Right atrium auricular region (tissue), 2 donors: ENCODE measurements at regions not wholly inside any gene's neighbourhood (a gene's known extent, or its start where the extent isn't known, plus 50 kb on each side); places are given as distances from the start of the nearest gene placed in this dataset.

ENCODE experiments used
- DNase-seq: peaks from one replicate; pipeline ENCODE4 v3.0.0-alpha.2; 2019; ENCODE audit warnings: low spot score
- H3K27ac ChIP-seq, 2 donors: fragments of 200-600 bp; sonication (generic); 1 replicate in 1 of 2; 2 replicates in 1 of 2; pipeline ENCODE4 v1.5.1; 2016 to 2019
- H3K27me3 ChIP-seq, 2 donors: fragments of 200-600 bp; sonication (generic); one replicate each; pipeline versions ENCODE4 v1.5.1 to v1.6.0; 2017 to 2019
- H3K36me3 ChIP-seq: fragments of 200-600 bp; sonication (generic); one replicate; pipeline ENCODE4 v1.5.1; 2016
- H3K4me1 ChIP-seq, 2 donors: fragments of 200-600 bp; sonication (generic); one replicate each; pipeline versions ENCODE4 v1.5.1 to v1.6.0; 2017 to 2019
- H3K4me3 ChIP-seq, 2 donors: fragments of 200-600 bp; sonication (generic); 1 replicate in 1 of 2; 2 replicates in 1 of 2; pipeline ENCODE4 v1.5.1; 2017 to 2019; ENCODE audit warnings: mild to moderate bottlenecking in 1 of 2, moderate library complexity in 1 of 2
- H3K9me3 ChIP-seq, 2 donors: fragments of 200-600 bp; sonication (generic); one replicate each; pipeline ENCODE4 v1.5.1; 2019
- TF ChIP-seq, protein P1 (sequence below), 2 donors: fragments of 200-600 bp; sonication (generic); IDR thresholded peaks; one replicate each; pipeline ENCODE4 v1.5.1; 2019; ENCODE audit warnings: antibody characterized with exemption in 2 of 2

DNA sequence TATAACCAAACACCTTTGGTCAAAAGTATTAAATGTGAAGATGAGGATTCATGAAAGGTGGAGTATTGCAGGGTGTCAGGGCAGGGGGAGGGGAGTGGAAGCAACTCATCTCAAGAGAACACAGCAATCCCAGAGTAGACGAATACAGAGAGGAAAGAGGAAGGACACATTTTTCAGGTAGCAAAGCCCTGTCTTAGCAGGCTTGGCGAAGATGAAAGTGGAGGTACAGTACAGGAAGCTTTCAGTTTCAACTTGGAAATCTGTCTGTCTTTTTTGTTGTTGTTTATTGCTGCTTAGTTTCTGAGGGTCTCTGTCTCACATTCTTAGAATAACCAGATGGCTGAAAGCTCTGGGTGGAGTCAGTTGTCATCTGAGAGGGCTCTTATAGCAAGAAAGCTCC is 80.8 kb upstream of the GPR149 start:
- Histone ChIP-seq H3K27ac (no peak overlapping the region), H3K36me3 (no peaks in the 10 kb centered on the region), H3K27me3 (no peaks in the 10 kb centered on the region), H3K9me3 (peaks cover 0 to 6% of the 10 kb centered on the region in 2 donors), H3K4me3 (no peak overlapping the region), H3K4me1 (no peaks in the 10 kb centered on the region)
- DNase-seq: no peak
- TF ChIP-seq, protein P1, sequence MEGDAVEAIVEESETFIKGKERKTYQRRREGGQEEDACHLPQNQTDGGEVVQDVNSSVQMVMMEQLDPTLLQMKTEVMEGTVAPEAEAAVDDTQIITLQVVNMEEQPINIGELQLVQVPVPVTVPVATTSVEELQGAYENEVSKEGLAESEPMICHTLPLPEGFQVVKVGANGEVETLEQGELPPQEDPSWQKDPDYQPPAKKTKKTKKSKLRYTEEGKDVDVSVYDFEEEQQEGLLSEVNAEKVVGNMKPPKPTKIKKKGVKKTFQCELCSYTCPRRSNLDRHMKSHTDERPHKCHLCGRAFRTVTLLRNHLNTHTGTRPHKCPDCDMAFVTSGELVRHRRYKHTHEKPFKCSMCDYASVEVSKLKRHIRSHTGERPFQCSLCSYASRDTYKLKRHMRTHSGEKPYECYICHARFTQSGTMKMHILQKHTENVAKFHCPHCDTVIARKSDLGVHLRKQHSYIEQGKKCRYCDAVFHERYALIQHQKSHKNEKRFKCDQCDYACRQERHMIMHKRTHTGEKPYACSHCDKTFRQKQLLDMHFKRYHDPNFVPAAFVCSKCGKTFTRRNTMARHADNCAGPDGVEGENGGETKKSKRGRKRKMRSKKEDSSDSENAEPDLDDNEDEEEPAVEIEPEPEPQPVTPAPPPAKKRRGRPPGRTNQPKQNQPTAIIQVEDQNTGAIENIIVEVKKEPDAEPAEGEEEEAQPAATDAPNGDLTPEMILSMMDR (IDR thresholded peaks at IDR 0.05): no peak

DNA sequence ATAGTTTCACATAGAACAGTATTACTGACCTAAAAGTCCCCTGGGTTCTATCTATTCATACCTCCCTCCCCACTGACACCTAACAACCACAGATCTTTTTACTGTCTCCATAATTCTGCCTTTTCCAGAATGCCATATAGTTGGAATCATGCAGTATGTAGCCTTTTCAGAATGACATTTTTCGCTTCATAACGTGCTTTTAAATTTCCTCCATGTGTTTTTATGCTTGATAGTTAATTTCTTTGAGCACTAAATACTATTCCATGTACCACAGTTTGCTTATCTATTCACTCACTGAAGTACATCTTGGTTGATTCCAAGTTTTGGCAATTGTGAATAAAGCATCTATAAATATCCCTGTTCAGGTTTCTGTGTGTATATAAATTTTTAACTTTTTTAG is 77.7 kb upstream of the GPR149 start:
- H3K4me1 ChIP-seq: no peaks in the 10 kb centered on the region
- no peaks in the 10 kb centered on the region for H3K36me3 ChIP-seq

DNA sequence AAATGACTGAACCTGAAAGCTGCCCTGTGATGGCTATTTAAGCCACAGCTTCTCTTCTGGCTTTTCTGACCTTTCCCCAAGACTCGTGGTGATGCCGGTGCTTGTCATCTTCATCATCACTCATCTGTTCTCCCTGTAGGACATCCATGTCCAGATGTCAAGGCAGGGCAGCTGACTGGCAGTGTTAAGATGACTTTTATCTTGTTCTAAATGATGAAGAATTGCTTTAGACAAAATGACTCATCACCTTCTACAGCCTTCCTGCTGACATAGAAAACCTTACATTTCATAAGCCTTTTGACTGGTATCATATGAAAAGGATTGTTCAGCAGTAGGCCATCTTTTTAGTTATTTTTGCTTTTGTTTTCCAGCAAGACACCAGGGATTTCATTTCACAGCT is 67.0 kb upstream of the GPR149 start:
- TF ChIP-seq, protein P1 (IDR thresholded peaks at IDR 0.05): no peak
- Histone ChIP-seq H3K27ac (no peak overlapping the region), H3K36me3 (no peaks in the 10 kb centered on the region), H3K4me1 (no peaks in the 10 kb centered on the region), H3K4me3 (no peak overlapping the region), H3K27me3 (no peaks in the 10 kb centered on the region), H3K9me3 (no peaks in the 10 kb centered on the region)
- no peak for DNase-seq

More for the DNA sequence above, 77.7 kb upstream of the GPR149 start:
- DNase-seq: no peak
- Histone ChIP-seq H3K27me3 (no peaks in the 10 kb centered on the region), H3K27ac (no peak overlapping the region), H3K9me3 (peaks cover 0 to 6% of the 10 kb centered on the region in 2 donors), H3K4me3 (no peak overlapping the region)
- TF ChIP-seq, protein P1 (IDR thresholded peaks at IDR 0.05): no peak

DNA sequence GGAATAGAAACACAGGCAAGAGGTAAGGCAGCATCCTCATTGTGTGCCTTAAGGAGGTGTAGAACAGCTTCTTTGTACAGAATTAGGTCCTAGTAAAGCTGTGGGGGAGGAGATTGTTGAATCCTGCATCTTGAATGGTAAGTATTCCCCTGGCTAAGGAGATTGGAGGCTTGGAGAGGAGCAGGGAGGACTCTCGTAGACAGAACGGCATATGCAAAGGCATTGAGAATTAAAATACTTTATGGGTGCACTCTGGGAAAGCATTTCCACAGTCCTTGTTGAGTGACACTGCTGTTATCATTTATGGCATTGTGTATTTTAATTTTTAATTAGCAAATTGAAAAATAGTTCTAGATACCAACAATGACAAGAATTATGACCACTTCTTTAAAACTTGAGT is 66.5 kb upstream of the GPR149 start:
- TF ChIP-seq, protein P1 (IDR thresholded peaks at IDR 0.05): no peak
- Histone ChIP-seq H3K36me3 (no peaks in the 10 kb centered on the region), H3K27me3 (no peaks in the 10 kb centered on the region), H3K9me3 (no peaks in the 10 kb centered on the region), H3K27ac (no peak overlapping the region), H3K4me3 (no peak overlapping the region), H3K4me1 (no peaks in the 10 kb centered on the region)
- no peak for DNase-seq

- H3K4me1 ChIP-seq: no peaks in the 10 kb centered on the region
- H3K9me3 ChIP-seq: no peaks in the 10 kb centered on the region
- no peak for DNase-seq
- no peaks in the 10 kb centered on the region for H3K36me3 ChIP-seq
- H3K27me3 ChIP-seq: no peaks in the 10 kb centered on the region
- no peak overlapping the region for H3K4me3 ChIP-seq
- H3K27ac ChIP-seq: no peak overlapping the region
- TF ChIP-seq, protein P1 (IDR thresholded peaks at IDR 0.05): no peak
These were observed 57.0 kb upstream of the GPR149 start for GRCh38 chr3:154486949-154487348.

DNA sequence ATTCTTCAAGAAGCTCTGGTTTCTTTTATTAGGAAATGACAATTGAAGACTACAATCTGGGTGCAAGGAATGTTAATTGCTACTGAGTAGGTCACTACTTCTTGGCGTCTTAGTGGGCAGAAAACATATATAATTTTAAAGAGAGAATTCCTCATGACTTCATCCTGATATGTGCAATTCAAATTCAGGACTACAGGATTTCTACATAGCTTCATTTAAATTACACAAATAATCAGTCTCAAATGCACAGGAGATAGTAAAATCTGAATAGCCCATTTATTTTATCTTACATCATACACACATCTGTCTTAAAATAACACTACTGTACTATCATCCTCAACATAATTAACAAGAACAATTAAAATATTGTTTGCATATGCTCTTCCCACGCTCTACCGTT is 52.5 kb upstream of the GPR149 start:
- H3K27ac ChIP-seq: no peak overlapping the region
- H3K4me3 ChIP-seq: no peak overlapping the region
- DNase-seq: no peak
- H3K4me1 ChIP-seq: no peaks in the 10 kb centered on the region
- H3K9me3 ChIP-seq: no peaks in the 10 kb centered on the region
- TF ChIP-seq, protein P1 (IDR thresholded peaks at IDR 0.05): no peak
- H3K27me3 ChIP-seq: no peaks in the 10 kb centered on the region
- no peaks in the 10 kb centered on the region for H3K36me3 ChIP-seq
